Skeletal muscle tissue (tissue), 3 donors: ENCODE measurements at regions not wholly inside any gene's neighbourhood (a gene's known extent, or its start where the extent isn't known, plus 50 kb on each side); places are given as distances from the start of the nearest gene placed in this dataset.

ENCODE experiments used
- H3K27ac ChIP-seq: one replicate; pipeline ENCODE4 v1.7.0; 2013; ENCODE audit warnings: mild to moderate bottlenecking, low read depth, low read length, inconsistent platforms
- H3K27me3 ChIP-seq, 3 donors: one replicate each; pipeline ENCODE4 v1.7.0; 2013; ENCODE audit warnings: low read length in 3 of 3; ENCODE audit not compliant: control insufficient read depth in 3 of 3, insufficient read depth in 3 of 3
- H3K36me3 ChIP-seq, 3 donors: one replicate each; pipeline ENCODE4 v1.7.0; 2013; ENCODE audit warnings: low read length in 3 of 3; ENCODE audit not compliant: control insufficient read depth in 3 of 3, insufficient read depth in 3 of 3
- H3K4me1 ChIP-seq, 3 donors: one replicate each; pipeline ENCODE4 v1.7.0; 2013; ENCODE audit warnings: low read length in 3 of 3, mild to moderate bottlenecking in 3 of 3; ENCODE audit not compliant: control insufficient read depth in 3 of 3, insufficient read depth in 3 of 3
- H3K4me3 ChIP-seq, 3 donors: one replicate each; pipeline ENCODE4 v1.7.0; 2013; ENCODE audit warnings: low read length in 3 of 3
- H3K9ac ChIP-seq, 3 donors: one replicate each; pipeline ENCODE4 v1.7.0; 2013; ENCODE audit warnings: low read length in 3 of 3, mild to moderate bottlenecking in 3 of 3, moderate library complexity in 2 of 3, low read depth in 1 of 3
- H3K9me3 ChIP-seq, 3 donors: one replicate each; pipeline ENCODE4 v1.7.0; 2013; ENCODE audit warnings: low read length in 3 of 3; ENCODE audit not compliant: control insufficient read depth in 3 of 3
- donor health status: Osteomylitis.

GRCh38 chr19:30878495-30878894 lies 470.7 kb downstream of the TSHZ3 start:
- peaks cover 0 to 6% (median 3%) of the 10 kb centered on the region in 3 donors for H3K27me3 ChIP-seq
- H3K9ac ChIP-seq: no peak overlapping the region
- H3K36me3 ChIP-seq: no peaks in the 10 kb centered on the region
- no peak overlapping the region for H3K4me3 ChIP-seq
- no peaks in the 10 kb centered on the region for H3K4me1 ChIP-seq
- no peak overlapping the region for H3K27ac ChIP-seq
- no peaks in the 10 kb centered on the region for H3K9me3 ChIP-seq

DNA sequence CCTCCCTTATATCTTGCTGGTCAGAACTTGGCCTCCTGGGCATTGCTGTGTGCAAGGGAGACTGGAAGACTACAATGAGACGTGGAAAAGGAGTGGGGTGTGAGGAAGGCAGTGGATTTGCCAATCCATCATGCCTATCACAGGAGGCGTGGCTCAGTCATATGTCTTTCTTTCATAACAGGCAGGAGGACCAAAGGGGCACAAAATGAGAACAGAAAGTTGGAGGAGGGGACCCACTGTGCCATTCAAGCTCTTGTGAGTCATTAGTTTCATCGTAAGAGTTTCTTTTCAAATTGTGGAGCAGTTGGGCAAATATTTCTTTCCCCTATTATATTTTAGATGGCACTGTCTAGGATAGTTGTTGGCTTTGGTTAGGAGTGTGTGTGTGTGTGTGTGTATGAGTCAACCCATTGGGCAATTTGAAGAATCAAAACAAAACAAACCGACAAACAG lies 471.5 kb downstream of the TSHZ3 start:
- no peaks in the 10 kb centered on the region for H3K4me1 ChIP-seq
- H3K4me3 ChIP-seq: no peak overlapping the region
- H3K9me3 ChIP-seq: no peaks in the 10 kb centered on the region
- no peak overlapping the region for H3K9ac ChIP-seq
- H3K27ac ChIP-seq: no peak overlapping the region
- H3K27me3 ChIP-seq: peaks cover 0 to 6% (median 3%) of the 10 kb centered on the region in 3 donors
- H3K36me3 ChIP-seq: no peaks in the 10 kb centered on the region

DNA sequence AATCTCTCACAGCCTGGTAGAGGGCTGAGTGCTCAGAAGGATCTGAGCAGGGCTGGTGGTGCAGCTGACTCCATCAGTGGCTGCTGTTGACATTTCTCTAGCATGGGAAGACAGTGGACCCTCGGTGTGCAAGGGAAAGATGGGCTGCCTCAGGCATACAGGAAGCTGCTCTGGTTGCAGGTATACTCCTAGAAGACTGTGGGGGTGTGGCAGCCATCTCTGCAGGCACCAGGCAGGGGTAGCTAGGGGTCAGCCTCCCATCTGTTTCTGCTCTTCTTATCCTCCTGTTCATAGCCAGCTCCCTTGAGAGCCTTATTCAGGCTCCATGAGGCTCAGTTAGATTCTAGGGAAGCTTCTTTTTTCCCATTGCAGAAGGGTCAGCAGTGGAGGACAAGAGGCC lies 475.5 kb downstream of the TSHZ3 start:
- Histone ChIP-seq H3K4me1 (no peaks in the 10 kb centered on the region), H3K9me3 (no peaks in the 10 kb centered on the region), H3K36me3 (no peaks in the 10 kb centered on the region), H3K4me3 (no peak overlapping the region), H3K27me3 (no peaks in the 10 kb centered on the region), H3K27ac (no peak overlapping the region), H3K9ac (no peak overlapping the region)

- Histone ChIP-seq H3K4me3 (no peak overlapping the region), H3K36me3 (no peaks in the 10 kb centered on the region), H3K4me1 (no peaks in the 10 kb centered on the region), H3K27ac (no peak overlapping the region), H3K27me3 (peaks cover 0 to 2% (median 0%) of the 10 kb centered on the region in 3 donors), H3K9ac (no peak overlapping the region), H3K9me3 (no peaks in the 10 kb centered on the region)
Measured at GRCh38 chr19:30873003-30873402, 476.2 kb downstream of the TSHZ3 start.

- no peak overlapping the region for H3K4me3 ChIP-seq
- no peak overlapping the region for H3K27ac ChIP-seq
- no peaks in the 10 kb centered on the region for H3K9me3 ChIP-seq
- no peaks in the 10 kb centered on the region for H3K36me3 ChIP-seq
- H3K9ac ChIP-seq: no peak overlapping the region
- peaks cover 0 to 2% (median 0%) of the 10 kb centered on the region in 3 donors for H3K27me3 ChIP-seq
- H3K4me1 ChIP-seq: no peaks in the 10 kb centered on the region
Measured at GRCh38 chr19:30871979-30872378, 477.3 kb downstream of the TSHZ3 start.

GRCh38 chr19:30870876-30871275 lies 478.4 kb downstream of the TSHZ3 start:
- H3K9ac ChIP-seq: no peak overlapping the region
- no peak overlapping the region for H3K27ac ChIP-seq
- peaks cover 0 to 2% (median 0%) of the 10 kb centered on the region in 3 donors for H3K27me3 ChIP-seq
- no peaks in the 10 kb centered on the region for H3K9me3 ChIP-seq
- no peak overlapping the region for H3K4me3 ChIP-seq
- H3K4me1 ChIP-seq: no peaks in the 10 kb centered on the region
- H3K36me3 ChIP-seq: no peaks in the 10 kb centered on the region

DNA sequence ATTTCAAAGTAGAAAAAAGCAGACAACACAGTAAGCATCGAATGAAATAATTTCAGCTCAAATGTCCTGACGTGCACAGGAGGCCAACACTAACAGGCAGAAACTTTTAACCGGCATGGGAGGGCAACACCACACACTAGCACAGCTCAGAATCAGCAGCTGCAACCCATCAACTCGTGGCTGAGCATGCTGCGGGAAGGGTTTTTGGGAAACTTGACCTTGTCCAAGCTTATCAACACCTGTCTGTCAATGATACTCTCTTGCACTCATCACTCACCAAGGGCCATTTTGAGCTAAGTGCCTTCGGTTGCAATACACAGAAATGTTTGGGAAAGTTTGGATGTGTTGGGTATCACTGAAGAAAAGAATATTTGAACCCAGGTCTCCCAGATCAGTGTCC lies 483.7 kb downstream of the TSHZ3 start:
- Histone ChIP-seq H3K9ac (no peak overlapping the region), H3K9me3 (no peaks in the 10 kb centered on the region), H3K4me1 (no peaks in the 10 kb centered on the region), H3K27me3 (peaks cover 0 to 9% (median 0%) of the 10 kb centered on the region in 3 donors), H3K27ac (no peak overlapping the region), H3K4me3 (no peak overlapping the region), H3K36me3 (no peaks in the 10 kb centered on the region)

- H3K27ac ChIP-seq: no peak overlapping the region
- H3K9me3 ChIP-seq: no peaks in the 10 kb centered on the region
- H3K36me3 ChIP-seq: no peaks in the 10 kb centered on the region
- H3K9ac ChIP-seq: no peak overlapping the region
- no peak overlapping the region for H3K4me3 ChIP-seq
- H3K4me1 ChIP-seq: no peaks in the 10 kb centered on the region
- H3K27me3 ChIP-seq: peaks cover 0 to 9% (median 0%) of the 10 kb centered on the region in 3 donors
Measured at GRCh38 chr19:30864391-30865215, 484.6 kb downstream of the TSHZ3 start.

DNA sequence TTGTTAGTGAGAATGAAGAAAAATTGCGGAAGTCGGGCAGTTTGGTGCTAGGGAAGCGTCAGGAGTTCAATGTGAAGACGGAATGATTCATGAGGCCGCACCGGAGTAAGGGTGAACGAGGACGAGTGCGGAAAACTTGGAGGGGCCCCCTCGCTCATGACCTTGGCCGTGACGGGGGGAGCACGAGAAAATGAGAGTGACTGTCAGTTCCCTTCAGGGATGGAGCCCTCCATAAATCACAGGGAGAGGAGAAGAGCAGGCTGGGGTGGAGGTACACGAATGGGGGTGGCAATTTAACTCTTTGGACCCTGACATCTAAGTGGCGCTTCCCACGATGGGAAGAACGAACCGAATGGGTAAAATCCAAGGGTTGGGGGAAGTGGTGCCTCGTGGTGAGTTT lies 486.4 kb downstream of the TSHZ3 start:
- H3K27me3 ChIP-seq: peaks cover 0 to 7% (median 0%) of the 10 kb centered on the region in 3 donors
- H3K4me3 ChIP-seq: no peak overlapping the region
- no peak overlapping the region for H3K27ac ChIP-seq
- no peaks in the 10 kb centered on the region for H3K9me3 ChIP-seq
- H3K9ac ChIP-seq: no peak overlapping the region
- H3K36me3 ChIP-seq: no peaks in the 10 kb centered on the region
- H3K4me1 ChIP-seq: no peaks in the 10 kb centered on the region

- Histone ChIP-seq H3K9me3 (no peaks in the 10 kb centered on the region), H3K36me3 (no peaks in the 10 kb centered on the region), H3K27ac (no peak overlapping the region), H3K27me3 (peaks cover 0 to 7% (median 0%) of the 10 kb centered on the region in 3 donors), H3K4me3 (no peak overlapping the region), H3K4me1 (no peaks in the 10 kb centered on the region), H3K9ac (no peak overlapping the region)
Measured at GRCh38 chr19:30861919-30862318, 487.3 kb downstream of the TSHZ3 start.
